DND-41 (cell line): ENCODE measurements at regions not wholly inside any gene's neighbourhood (a gene's known extent, or its start where the extent isn't known, plus 50 kb on each side); places are given as distances from the start of the nearest gene placed in this dataset.

Experiments
- EZH2 ChIP-seq: IDR thresholded peaks from 3 replicates; pipeline ENCODE4 v1.6.1; 2012; ENCODE audit warnings: borderline replicate concordance, low read depth, mild to moderate bottlenecking, moderate library complexity, low read length, inconsistent platforms; ENCODE audit not compliant: severe bottlenecking
- TF ChIP-seq, protein P1 (sequence below): IDR thresholded peaks from 2 replicates; pipeline ENCODE4 v1.5.1; 2012; ENCODE audit warnings: borderline replicate concordance, low read length, moderate library complexity, mild to moderate bottlenecking; ENCODE audit not compliant: poor library complexity, severe bottlenecking; ENCODE audit errors: extremely low read depth

DNA sequence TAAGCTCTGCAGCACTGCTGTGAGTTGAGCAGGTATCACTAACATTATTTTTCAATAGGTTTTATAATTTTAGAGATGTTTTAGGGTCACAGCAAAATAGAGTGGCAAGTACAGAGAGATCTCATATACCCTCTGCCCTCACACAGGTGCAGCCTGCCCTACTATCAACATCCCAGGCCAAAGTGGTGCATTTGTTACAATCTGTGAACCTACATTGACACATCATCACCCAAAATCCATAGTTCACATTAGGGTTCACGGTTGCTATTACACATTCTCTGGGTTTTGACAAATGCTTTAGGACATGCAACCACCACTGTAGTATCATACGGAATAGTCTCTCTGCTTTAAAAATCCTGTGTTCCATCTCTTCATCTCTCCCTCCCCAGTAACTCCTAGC, 173.1 kb downstream of the DHX15 start:
- TF ChIP-seq, protein P1, sequence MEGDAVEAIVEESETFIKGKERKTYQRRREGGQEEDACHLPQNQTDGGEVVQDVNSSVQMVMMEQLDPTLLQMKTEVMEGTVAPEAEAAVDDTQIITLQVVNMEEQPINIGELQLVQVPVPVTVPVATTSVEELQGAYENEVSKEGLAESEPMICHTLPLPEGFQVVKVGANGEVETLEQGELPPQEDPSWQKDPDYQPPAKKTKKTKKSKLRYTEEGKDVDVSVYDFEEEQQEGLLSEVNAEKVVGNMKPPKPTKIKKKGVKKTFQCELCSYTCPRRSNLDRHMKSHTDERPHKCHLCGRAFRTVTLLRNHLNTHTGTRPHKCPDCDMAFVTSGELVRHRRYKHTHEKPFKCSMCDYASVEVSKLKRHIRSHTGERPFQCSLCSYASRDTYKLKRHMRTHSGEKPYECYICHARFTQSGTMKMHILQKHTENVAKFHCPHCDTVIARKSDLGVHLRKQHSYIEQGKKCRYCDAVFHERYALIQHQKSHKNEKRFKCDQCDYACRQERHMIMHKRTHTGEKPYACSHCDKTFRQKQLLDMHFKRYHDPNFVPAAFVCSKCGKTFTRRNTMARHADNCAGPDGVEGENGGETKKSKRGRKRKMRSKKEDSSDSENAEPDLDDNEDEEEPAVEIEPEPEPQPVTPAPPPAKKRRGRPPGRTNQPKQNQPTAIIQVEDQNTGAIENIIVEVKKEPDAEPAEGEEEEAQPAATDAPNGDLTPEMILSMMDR = no peak
- no peak for TF ChIP-seq EZH2
